IMR-90 (cell line): ENCODE measurements at regions not wholly inside any gene's neighbourhood (a gene's known extent, or its start where the extent isn't known, plus 50 kb on each side); places are given as distances from the start of the nearest gene placed in this dataset.
"Not testable (repeated sequence)": the region's sequence is repeated elsewhere in the genome, so short reads cannot be mapped to it uniquely, and the experiment has no call there.

Source experiments
- ATAC-seq: fragments of 200-7000 bp; cut with Tn5 transposase; 2 replicates; pipeline ENCODE4 v1.9.1; 2020; ENCODE audit warnings: low read depth, mild to moderate bottlenecking, moderate library complexity
- BruUV-seq: library from RNA; stranded (reverse); fragments of 400-500 nt; replicated peaks from 2 replicates; lab custom pipeline; 2021; lab: Mats Ljungman, UMichigan
- CTCF ChIA-PET: fragments of 300-600 bp; formaldehyde crosslinking; extraction: SDS; loops from one replicate; lab custom pipeline; 2021; ENCODE audit warnings: antibody characterized with exemption; lab: Yijun Ruan, JAX
- POLR2A ChIA-PET: fragments of 300-600 bp; sonication (Branson Sonifier 250); formaldehyde crosslinking; loops from one replicate; lab custom pipeline; 2022; ENCODE audit warnings: antibody characterized with exemption; ENCODE audit not compliant: unreplicated experiment; lab: Charles Lee
- DNase-seq: peaks from one replicate; pipeline ENCODE4 v3.0.0; 2013
- H2AFZ ChIP-seq: replicated peaks from 2 replicates; pipeline ENCODE3; 2013; ENCODE audit warnings: low read length, mild to moderate bottlenecking; ENCODE audit not compliant: poor library complexity
- H2AK5ac ChIP-seq: 2 replicates; pipeline ENCODE4 v1.6.1; 2013; ENCODE audit warnings: low read depth, low read length, inconsistent platforms
- H2AK9ac ChIP-seq: replicated peaks from 2 replicates; pipeline ENCODE3; 2013; ENCODE audit warnings: mild to moderate bottlenecking, low read depth, low read length, moderate library complexity; ENCODE audit not compliant: poor library complexity
- H2BK120ac ChIP-seq: 2 replicates; pipeline ENCODE4 v1.6.1; 2013; ENCODE audit warnings: low read depth, low read length, inconsistent platforms
- H2BK15ac ChIP-seq: 3 replicates; pipeline ENCODE4 v1.6.1; 2013; ENCODE audit warnings: low read depth, low read length, inconsistent platforms
- H2BK20ac ChIP-seq: 2 replicates; pipeline ENCODE4 v1.6.1; 2013; ENCODE audit warnings: low read depth, mild to moderate bottlenecking, inconsistent platforms, low read length, moderate library complexity
- H2BK5ac ChIP-seq: 2 replicates; pipeline ENCODE4 v1.6.1; 2013; ENCODE audit warnings: mild to moderate bottlenecking, low read depth, low read length, inconsistent platforms; ENCODE audit not compliant: poor library complexity, severe bottlenecking
- H3K14ac ChIP-seq: replicated peaks from 2 replicates; pipeline ENCODE4 v1.6.1; 2013; ENCODE audit warnings: low read depth, low read length, inconsistent platforms
- H3K18ac ChIP-seq: 2 replicates; pipeline ENCODE4 v1.6.1; 2013; ENCODE audit warnings: low read depth, low read length, control low read depth
- H3K23ac ChIP-seq: 2 replicates; pipeline ENCODE4 v1.6.1; 2013; ENCODE audit warnings: low read depth, low read length, inconsistent platforms
- H3K27ac ChIP-seq: 2 replicates; pipeline ENCODE4 v1.5.1; 2013; ENCODE audit warnings: mild to moderate bottlenecking, control low read depth, low read length; ENCODE audit not compliant: insufficient read depth
- H3K27me3 ChIP-seq: 2 replicates; pipeline ENCODE4 v1.6.1; 2013; ENCODE audit warnings: low read length; ENCODE audit not compliant: control insufficient read depth, insufficient read depth
- H3K36me3 ChIP-seq: 2 replicates; pipeline ENCODE4 v1.6.1; 2013; ENCODE audit warnings: low read length, mixed read lengths; ENCODE audit not compliant: control insufficient read depth, insufficient read depth
- H3K4ac ChIP-seq: 2 replicates; pipeline ENCODE4 v1.6.1; 2013; ENCODE audit warnings: low read depth, low read length, inconsistent platforms
- H3K4me1 ChIP-seq: 2 replicates; pipeline ENCODE4 v1.6.1; 2013; ENCODE audit warnings: low read length, mixed read lengths; ENCODE audit not compliant: control insufficient read depth, insufficient read depth
- H3K4me2 ChIP-seq: 2 replicates; pipeline ENCODE4 v1.6.1; 2013; ENCODE audit warnings: low read depth, mild to moderate bottlenecking, control low read depth, low read length, moderate library complexity
- H3K4me3 ChIP-seq: 2 replicates; pipeline ENCODE4 v1.5.1; 2013; ENCODE audit warnings: low read depth, mild to moderate bottlenecking, control low read depth, low read length, moderate library complexity; ENCODE audit not compliant: insufficient read depth
- H3K56ac ChIP-seq: 2 replicates; pipeline ENCODE4 v1.6.1; 2013; ENCODE audit warnings: low read length, inconsistent platforms; ENCODE audit not compliant: insufficient read depth; ENCODE audit errors: extremely low read depth
- H3K79me1 ChIP-seq, 2 experiments: 2 replicates each; pipeline ENCODE4 v1.6.1; 2013; ENCODE audit warnings: low read length in 2 of 2, inconsistent platforms in 1 of 2, low read depth in 1 of 2
- H3K9ac ChIP-seq: 2 replicates; pipeline ENCODE4 v1.6.1; 2013; ENCODE audit warnings: low read depth, low read length, control low read depth
- H3K9me1 ChIP-seq: 2 replicates; pipeline ENCODE4 v1.6.1; 2013; ENCODE audit warnings: low read length, inconsistent platforms; ENCODE audit not compliant: insufficient read depth
- H3K9me3 ChIP-seq: 2 replicates; pipeline ENCODE4 v1.6.1; 2013; ENCODE audit warnings: low read length; ENCODE audit not compliant: control insufficient read depth, insufficient read depth
- H4K20me1 ChIP-seq: 2 replicates; pipeline ENCODE4 v1.6.1; 2013; ENCODE audit warnings: low read length, inconsistent platforms; ENCODE audit not compliant: insufficient read depth
- H4K5ac ChIP-seq: 2 replicates; pipeline ENCODE4 v1.6.1; 2013; ENCODE audit warnings: mild to moderate bottlenecking, low read depth, low read length, control low read depth
- H4K8ac ChIP-seq, 2 experiments: 2 replicates each; pipeline ENCODE4 v1.6.1; 2013; ENCODE audit warnings: low read depth in 2 of 2, low read length in 2 of 2, control low read depth in 1 of 2, inconsistent platforms in 1 of 2
- H4K91ac ChIP-seq: 2 replicates; pipeline ENCODE4 v1.6.1; 2013; ENCODE audit warnings: low read depth, low read length, inconsistent platforms; ENCODE audit not compliant: insufficient read depth
- CEBPB ChIP-seq: IDR thresholded peaks from 2 replicates; pipeline ENCODE4 v1.6.1; 2012; ENCODE audit warnings: low read depth, low read length, improper control_type of control experiment
- CHD1 ChIP-seq: IDR thresholded peaks from 2 replicates; pipeline ENCODE4 v1.6.1; 2012; ENCODE audit warnings: low read depth, low read length, improper control_type of control experiment
- ELK1 ChIP-seq: fragments of 150-350 bp; IDR thresholded peaks from 2 replicates; pipeline ENCODE4 v1.6.1; 2016; ENCODE audit warnings: low read depth, mild to moderate bottlenecking, low read length, moderate library complexity, borderline replicate concordance
- FOS ChIP-seq: fragments of 150-350 bp; IDR thresholded peaks from 2 replicates; pipeline ENCODE4 v1.6.1; 2016; ENCODE audit warnings: low read depth, low read length
- NFE2L2 ChIP-seq: fragments of 150-350 bp; IDR thresholded peaks from 2 replicates; pipeline ENCODE4 v1.6.1; 2016; ENCODE audit warnings: low read depth, mild to moderate bottlenecking, low read length
- POLR2A ChIP-seq: IDR thresholded peaks from 2 replicates; pipeline ENCODE4 v1.6.1; 2012; ENCODE audit warnings: mild to moderate bottlenecking, low read depth, low read length
- WGBS, 2 experiments: methylation state at CpG; one replicate each; pipeline versions ENCODE4 v1.1.5 to v1.1.7; 2013; ENCODE audit warnings: missing lambda C conversion rate in 2 of 2; ENCODE audit not compliant: insufficient read length in 1 of 2; ENCODE audit errors: extremely low coverage in 2 of 2; 5-methylcytosine and 5-hydroxymethylcytosine counted together
- dilution Hi-C: fragments of 300-500 bp; cut with HindIII; formaldehyde crosslinking; loops from one replicate; pipeline ENCODE4 v1.14.3; 2018; ENCODE audit warnings: low sequenced_read_pairs; ENCODE audit not compliant: unreplicated experiment
- in situ Hi-C: fragments of 300-500 bp; cut with MboI; formaldehyde crosslinking; loops from 3 replicates; pipeline ENCODE4 v1.14.3; 2019; ENCODE audit warnings: low sequenced_read_pairs, inconsistent platforms, mixed read lengths
- intact Hi-C: fragments of 100-400 bp; cut with micrococcal nuclease; formaldehyde crosslinking; loops from 2 replicates; pipeline ENCODE4 v1.10.0; 2022

DNA sequence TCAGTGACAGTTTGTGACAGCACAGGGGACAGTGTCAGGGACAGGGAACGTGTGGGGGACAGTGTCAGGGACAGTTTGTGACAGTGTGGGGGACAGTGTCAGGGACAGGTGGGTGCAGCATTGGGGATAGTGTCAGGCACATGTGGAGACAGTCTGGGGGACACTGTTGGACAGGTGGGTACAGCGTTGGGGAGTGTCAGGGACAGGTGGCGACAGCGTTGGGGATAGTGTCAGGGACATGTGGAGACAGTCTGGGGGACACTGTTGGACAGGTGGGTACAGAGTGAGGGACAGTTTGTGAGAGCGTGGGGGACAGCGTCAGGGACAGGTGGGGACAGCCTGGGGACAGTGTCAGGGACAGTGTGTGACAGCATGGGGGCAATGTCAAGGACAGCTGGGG lies 140.0 kb downstream of the TMEM121 start:
- CTCF ChIA-PET: no interaction called here
- Histone ChIP-seq H4K8ac (no peak overlapping the region), H4K20me1 (no peaks in the 10 kb centered on the region), H3K79me1 (no peaks in the 10 kb centered on the region), H2AFZ (no peak overlapping the region), H3K9me1 (no peaks in the 10 kb centered on the region), H2AK5ac (no peak overlapping the region), H3K9ac (no peak overlapping the region), H2BK5ac (no peak overlapping the region), H3K9me3 (peaks cover 28% of the 10 kb centered on the region), H3K56ac (no peak overlapping the region), H3K36me3 (no peaks in the 10 kb centered on the region), H4K91ac (no peak overlapping the region), H3K18ac (no peak overlapping the region), H3K4ac (no peak overlapping the region), H3K23ac (no peak overlapping the region), H3K27me3 (no peaks in the 10 kb centered on the region), H2BK120ac (no peak overlapping the region), H2BK15ac (no peak overlapping the region), H3K4me3 (no peak overlapping the region), H4K5ac (no peak overlapping the region), H3K4me1 (no peaks in the 10 kb centered on the region), H3K14ac (no peak overlapping the region), H3K27ac (no peak overlapping the region), H2BK20ac (no peak overlapping the region), H2AK9ac (no peak overlapping the region), H3K4me2 (no peak overlapping the region)
- dilution Hi-C loops (no loop called here), intact Hi-C loops (no loop called here), in situ Hi-C loops (no loop called here)
- BruUV-seq: no TSS peak
- no peak for ATAC-seq
- DNase-seq: no peak
- POLR2A ChIA-PET: no interaction called here
- TF ChIP-seq CHD1 (no peak), POLR2A (no peak), CEBPB (no peak), FOS (no peak), NFE2L2 (no peak), ELK1 (no peak)
- WGBS, 2 experiments: 48% methylated on average over 4 of the region's 6 CpGs; no CpG with 5 or more reads in 1 of the 2 experiments

DNA sequence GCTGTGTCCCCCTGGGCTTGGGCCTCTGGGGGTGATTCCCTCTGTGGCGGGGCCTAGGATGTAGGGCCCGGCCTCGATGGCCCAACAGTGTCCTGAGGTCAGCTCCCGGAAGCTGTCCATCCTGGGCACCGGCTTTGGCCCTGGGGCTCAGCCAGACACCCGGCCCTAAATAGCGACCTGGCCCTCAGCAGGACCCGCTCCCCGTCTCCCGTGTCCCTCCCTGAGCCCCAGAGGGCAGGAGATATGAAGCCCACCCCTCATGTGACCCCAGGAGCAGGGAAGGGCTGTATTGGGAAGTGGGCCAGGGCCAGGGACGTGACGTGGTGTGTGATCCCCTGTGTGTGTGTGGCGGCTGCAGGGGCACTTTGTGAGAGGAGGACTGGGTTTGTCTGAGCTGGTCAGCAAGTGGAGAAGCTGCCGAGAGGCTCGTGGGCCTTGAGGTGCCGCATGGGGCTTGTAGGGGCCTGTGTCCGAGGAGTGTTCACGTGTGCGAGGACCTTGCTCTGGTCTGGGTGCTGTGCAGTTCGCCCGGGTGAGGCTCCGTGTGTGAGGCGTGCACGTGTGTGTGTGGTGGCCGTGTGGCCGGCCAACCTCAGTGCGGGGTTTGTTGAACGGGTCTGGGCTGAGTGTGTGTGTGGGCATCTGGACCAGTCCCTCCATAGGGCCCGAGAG lies 140.7 kb downstream of the TMEM121 start:
- H3K27ac ChIP-seq, H3K9me1 ChIP-seq, H2AK9ac ChIP-seq, H3K4me3 ChIP-seq, H4K91ac ChIP-seq, H3K9ac ChIP-seq, H3K56ac ChIP-seq, H3K18ac ChIP-seq, H2BK120ac ChIP-seq, H3K27me3 ChIP-seq, CTCF ChIA-PET, H3K79me1 ChIP-seq, H4K5ac ChIP-seq, H3K4me1 ChIP-seq, ATAC-seq, H4K8ac ChIP-seq, BruUV-seq, H3K14ac ChIP-seq, H3K36me3 ChIP-seq, in situ Hi-C loops, H3K4ac ChIP-seq, H4K20me1 ChIP-seq, dilution Hi-C loops, H2AFZ ChIP-seq, H2BK20ac ChIP-seq, H2AK5ac ChIP-seq, H3K4me2 ChIP-seq, intact Hi-C loops, H2BK5ac ChIP-seq, DNase-seq, POLR2A ChIA-PET, H2BK15ac ChIP-seq, H3K23ac ChIP-seq: not testable (repeated sequence)
- peaks cover 28% of the 10 kb centered on the region for H3K9me3 ChIP-seq
- no CpG with 5 or more reads among the region's 29 CpGs for WGBS, 2 experiments
